DND-41 (cell line): ENCODE measurements at regions not wholly inside any gene's neighbourhood (a gene's known extent, or its start where the extent isn't known, plus 50 kb on each side); places are given as distances from the start of the nearest gene placed in this dataset.

ENCODE experiments used
- EZH2 ChIP-seq: IDR thresholded peaks from 3 replicates; pipeline ENCODE4 v1.6.1; 2012; ENCODE audit warnings: borderline replicate concordance, low read depth, mild to moderate bottlenecking, moderate library complexity, low read length, inconsistent platforms; ENCODE audit not compliant: severe bottlenecking
- TF ChIP-seq, protein P1 (sequence below): IDR thresholded peaks from 2 replicates; pipeline ENCODE4 v1.5.1; 2012; ENCODE audit warnings: borderline replicate concordance, low read length, moderate library complexity, mild to moderate bottlenecking; ENCODE audit not compliant: poor library complexity, severe bottlenecking; ENCODE audit errors: extremely low read depth

DNA sequence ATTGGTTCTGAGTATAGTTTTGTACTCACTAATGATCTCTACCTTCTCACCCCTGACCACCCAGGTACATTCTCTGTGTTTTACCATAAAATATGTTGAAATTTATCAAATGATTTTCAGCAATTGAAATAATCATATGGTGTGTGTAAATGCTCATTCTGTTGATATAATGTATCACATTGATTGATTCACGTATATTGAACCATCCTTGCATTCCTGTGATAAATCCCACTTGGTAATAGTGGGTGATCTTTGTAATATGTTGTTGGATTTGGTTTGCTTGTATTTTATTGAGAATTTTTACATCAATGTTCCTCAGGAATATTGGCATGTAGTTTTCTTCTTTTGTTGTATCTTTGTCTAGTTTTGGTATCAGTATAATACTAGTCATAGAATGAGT, 1497.6 kb downstream of the OTOL1 start:
- TF ChIP-seq, protein P1, sequence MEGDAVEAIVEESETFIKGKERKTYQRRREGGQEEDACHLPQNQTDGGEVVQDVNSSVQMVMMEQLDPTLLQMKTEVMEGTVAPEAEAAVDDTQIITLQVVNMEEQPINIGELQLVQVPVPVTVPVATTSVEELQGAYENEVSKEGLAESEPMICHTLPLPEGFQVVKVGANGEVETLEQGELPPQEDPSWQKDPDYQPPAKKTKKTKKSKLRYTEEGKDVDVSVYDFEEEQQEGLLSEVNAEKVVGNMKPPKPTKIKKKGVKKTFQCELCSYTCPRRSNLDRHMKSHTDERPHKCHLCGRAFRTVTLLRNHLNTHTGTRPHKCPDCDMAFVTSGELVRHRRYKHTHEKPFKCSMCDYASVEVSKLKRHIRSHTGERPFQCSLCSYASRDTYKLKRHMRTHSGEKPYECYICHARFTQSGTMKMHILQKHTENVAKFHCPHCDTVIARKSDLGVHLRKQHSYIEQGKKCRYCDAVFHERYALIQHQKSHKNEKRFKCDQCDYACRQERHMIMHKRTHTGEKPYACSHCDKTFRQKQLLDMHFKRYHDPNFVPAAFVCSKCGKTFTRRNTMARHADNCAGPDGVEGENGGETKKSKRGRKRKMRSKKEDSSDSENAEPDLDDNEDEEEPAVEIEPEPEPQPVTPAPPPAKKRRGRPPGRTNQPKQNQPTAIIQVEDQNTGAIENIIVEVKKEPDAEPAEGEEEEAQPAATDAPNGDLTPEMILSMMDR = no peak
- TF ChIP-seq EZH2 = no peak
